ENCODE measurements at regions not wholly inside any gene's neighbourhood (a gene's known extent, or its start where the extent isn't known, plus 50 kb on each side); places are given as distances from the start of the nearest gene placed in this dataset.

DNA sequence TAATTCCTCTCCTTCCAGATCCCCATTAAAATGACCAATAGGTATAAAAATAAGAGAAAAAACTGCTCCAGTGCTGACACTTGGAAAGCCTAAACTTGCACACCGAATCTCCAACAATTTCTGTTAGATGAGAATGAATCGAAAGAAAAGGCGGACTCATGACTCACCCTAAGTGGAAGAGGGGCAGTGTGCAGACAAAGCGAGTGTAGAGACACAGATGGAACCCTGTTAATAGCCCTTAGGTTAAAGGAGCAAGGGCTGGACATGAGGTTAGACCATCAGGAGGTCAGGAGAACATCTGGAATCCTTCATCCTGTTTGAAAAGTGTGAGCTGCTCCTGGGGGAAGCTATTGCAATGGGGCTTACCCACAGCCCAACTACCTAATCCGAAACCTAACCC, 103.4 kb upstream of the GLI3 start:
- peaks cover 3% of the 10 kb centered on the region for H3K4me1 ChIP-seq (ENCODE audit: control insufficient read depth, insufficient read depth, low read length)

DNA sequence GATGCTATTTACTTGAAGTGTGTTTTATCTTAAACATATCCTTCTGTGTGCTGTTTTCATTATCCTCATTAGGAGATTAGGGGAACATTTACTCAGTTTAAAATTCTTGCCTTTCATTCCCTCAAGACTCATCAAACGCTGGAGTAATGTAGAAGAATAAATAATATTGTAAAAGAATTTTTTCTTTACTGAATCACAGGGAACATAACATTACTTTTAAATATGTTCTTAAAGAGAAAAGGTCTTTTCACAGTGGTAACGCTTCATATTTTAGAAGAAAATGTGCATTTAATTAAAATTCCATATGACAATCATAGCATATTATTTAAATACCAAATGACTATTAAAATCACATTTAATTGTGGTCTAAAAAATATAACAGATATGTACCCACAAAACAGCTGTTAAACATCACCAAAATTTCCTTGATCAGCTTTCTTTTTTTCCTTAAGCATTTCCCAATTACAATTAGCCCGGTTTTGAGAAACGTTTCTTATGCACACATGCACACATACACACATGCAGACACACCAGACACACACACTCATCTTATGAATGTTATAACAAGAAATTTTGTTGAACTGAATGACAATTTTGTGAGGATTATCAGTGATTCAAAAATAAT, 102.0 kb upstream of the GLI3 start:
- Histone ChIP-seq H3K27me3 (ENCODE audit: control insufficient read depth, insufficient read depth, low read length) (no peaks in the 10 kb centered on the region), H3K9me3 (ENCODE audit: control insufficient read depth, insufficient read depth, low read length) (no peaks in the 10 kb centered on the region), H3K36me3 (ENCODE audit: control insufficient read depth, insufficient read depth, low read length) (no peaks in the 10 kb centered on the region), H3K9ac (ENCODE audit: low read depth, low read length) (no peak overlapping the region), H3K4me3 (ENCODE audit: low read depth, low read length) (no peak overlapping the region), H3K4me1 (ENCODE audit: control insufficient read depth, insufficient read depth, low read length) (no peaks in the 10 kb centered on the region)

More for the DNA sequence above, 103.4 kb upstream of the GLI3 start:
- H3K4me3 ChIP-seq (ENCODE audit: low read depth, low read length), result no peak overlapping the region
- no peaks in the 10 kb centered on the region for H3K9me3 ChIP-seq (ENCODE audit: control insufficient read depth, insufficient read depth, low read length)
- no peak overlapping the region for H3K9ac ChIP-seq (ENCODE audit: low read depth, low read length)
- no peaks in the 10 kb centered on the region for H3K36me3 ChIP-seq (ENCODE audit: control insufficient read depth, insufficient read depth, low read length)
- H3K27me3 ChIP-seq (ENCODE audit: control insufficient read depth, insufficient read depth, low read length), result no peaks in the 10 kb centered on the region

DNA sequence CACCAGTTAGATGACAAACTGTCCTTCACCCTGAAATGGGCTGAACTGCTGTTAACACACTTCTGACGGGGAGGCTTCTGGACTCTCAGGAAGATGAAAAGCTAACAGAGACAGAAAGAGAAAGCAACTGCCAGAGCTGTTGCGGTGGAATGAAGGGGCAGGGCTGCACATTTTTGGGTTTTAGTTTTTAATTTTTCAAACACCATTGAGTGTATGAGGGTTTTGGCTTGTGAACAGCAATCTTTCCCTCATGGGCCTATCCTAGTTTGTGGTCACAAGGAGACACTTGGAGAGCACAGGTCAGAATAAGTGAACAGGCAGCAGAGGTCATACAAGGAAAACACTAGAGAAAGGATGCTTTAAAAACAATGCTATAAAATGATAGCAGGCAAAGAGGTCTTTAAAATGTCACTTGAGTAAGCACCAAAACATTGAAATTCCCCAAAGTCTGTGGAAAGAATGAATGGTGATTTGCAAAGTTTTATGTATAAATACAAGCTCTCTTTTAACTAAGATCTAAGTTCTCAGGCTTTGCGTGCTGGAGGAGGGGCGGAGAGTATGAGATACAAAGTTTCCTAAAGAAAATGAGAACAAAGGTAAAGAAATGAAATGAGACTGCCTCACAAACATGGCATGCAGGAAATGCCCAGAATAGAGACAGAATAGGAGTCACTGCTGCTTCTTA, 101.4 kb upstream of the GLI3 start:
- no peaks in the 10 kb centered on the region for H3K27me3 ChIP-seq (ENCODE audit: control insufficient read depth, insufficient read depth, low read length)
- no peak overlapping the region for H3K4me3 ChIP-seq (ENCODE audit: low read depth, low read length)
- H3K9me3 ChIP-seq (ENCODE audit: control insufficient read depth, insufficient read depth, low read length), result no peaks in the 10 kb centered on the region
- no peaks in the 10 kb centered on the region for H3K36me3 ChIP-seq (ENCODE audit: control insufficient read depth, insufficient read depth, low read length)
- H3K4me1 ChIP-seq (ENCODE audit: control insufficient read depth, insufficient read depth, low read length), result no peaks in the 10 kb centered on the region
- no peak overlapping the region for H3K9ac ChIP-seq (ENCODE audit: low read depth, low read length)

DNA sequence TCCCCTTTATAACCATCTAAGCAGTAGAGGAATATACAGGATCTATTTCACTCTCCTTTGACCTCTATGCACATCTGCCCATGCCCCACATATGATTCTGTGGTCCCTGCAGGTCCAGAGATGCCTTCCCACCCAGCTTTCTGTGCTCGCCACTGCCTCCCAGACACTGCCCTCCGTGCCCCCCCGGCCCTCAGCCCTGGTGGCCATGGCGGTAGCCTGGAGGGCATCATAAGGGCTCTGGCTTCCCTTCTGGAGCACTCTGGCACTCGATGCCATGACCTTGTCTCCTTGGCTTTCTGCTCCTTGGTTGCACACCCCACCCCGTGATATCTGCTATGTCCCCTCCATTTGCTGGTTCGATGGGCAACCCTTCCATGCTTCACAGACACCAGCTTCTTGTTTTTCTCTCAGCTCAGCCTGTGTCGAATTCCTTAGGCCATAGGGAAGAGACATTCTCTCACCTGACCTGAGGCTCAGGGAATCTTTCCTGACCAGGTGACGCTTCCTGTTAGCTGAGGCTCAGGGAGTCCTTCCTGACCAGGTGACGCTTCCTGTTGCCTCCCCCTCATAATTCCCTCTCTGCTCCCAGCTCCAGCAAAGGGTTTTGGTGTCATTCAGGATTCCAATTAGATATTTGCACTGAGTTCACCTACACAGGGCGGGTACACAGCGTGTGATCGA, 100.4 kb upstream of the GLI3 start:
- Histone ChIP-seq H3K9me3 (ENCODE audit: control insufficient read depth, insufficient read depth, low read length) (no peaks in the 10 kb centered on the region), H3K27me3 (ENCODE audit: control insufficient read depth, insufficient read depth, low read length) (no peaks in the 10 kb centered on the region), H3K9ac (ENCODE audit: low read depth, low read length) (no peak overlapping the region), H3K4me3 (ENCODE audit: low read depth, low read length) (no peak overlapping the region), H3K4me1 (ENCODE audit: control insufficient read depth, insufficient read depth, low read length) (no peaks in the 10 kb centered on the region), H3K36me3 (ENCODE audit: control insufficient read depth, insufficient read depth, low read length) (no peaks in the 10 kb centered on the region)

DNA sequence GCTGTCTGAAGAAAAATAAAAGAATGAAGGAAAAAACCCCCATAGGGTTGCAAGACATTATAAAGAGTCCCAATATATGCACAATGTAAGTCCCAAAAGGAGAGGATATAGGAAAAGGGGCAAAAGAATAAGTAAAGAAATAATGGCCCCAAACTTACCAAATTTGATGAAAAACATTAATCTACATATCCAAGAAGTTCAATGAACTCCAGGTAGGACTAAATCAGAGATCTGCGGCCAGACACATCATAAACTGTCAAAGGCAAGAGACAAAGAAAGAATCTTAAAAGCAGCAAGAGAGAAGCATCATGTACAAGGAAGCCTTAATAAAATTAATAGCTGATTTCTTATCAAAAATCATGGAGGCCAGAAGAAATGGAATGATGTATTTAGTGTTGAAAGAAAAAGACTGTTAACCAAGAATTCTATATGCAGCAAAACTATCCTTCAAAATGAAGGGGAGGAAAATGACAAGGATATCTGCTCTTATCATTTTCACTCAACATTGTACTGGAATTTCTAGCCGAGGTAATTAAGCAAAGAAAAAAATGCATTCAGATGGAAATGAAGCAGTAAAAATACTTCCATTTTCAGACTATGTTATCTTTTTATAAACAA, 95.7 kb upstream of the GLI3 start:
- no peaks in the 10 kb centered on the region for H3K9me3 ChIP-seq (ENCODE audit: control insufficient read depth, insufficient read depth, low read length)

DNA sequence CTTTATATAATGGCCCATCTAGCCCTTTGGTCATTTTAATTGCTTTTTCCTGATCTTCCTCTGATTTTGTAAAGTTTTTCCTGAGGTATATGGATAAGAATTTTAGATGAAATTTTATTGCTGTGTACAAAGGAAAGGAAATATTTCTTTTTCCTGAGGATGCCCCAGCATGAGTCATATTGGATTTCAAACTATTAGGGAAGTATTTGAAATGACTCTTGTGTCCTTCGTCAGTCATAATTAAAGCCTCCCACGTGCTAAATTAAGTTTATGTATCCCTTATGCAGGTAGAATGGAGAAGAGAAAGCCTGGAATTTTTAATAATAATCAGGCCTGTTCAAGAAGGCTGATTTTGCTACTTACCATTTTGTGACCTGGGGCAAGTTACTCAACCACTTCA, 82.6 kb upstream of the GLI3 start:
- Histone ChIP-seq H3K9ac (ENCODE audit: low read depth, low read length) (no peak overlapping the region), H3K27me3 (ENCODE audit: control insufficient read depth, insufficient read depth, low read length) (no peaks in the 10 kb centered on the region), H3K4me3 (ENCODE audit: low read depth, low read length) (no peak overlapping the region), H3K36me3 (ENCODE audit: control insufficient read depth, insufficient read depth, low read length) (no peaks in the 10 kb centered on the region), H3K9me3 (ENCODE audit: control insufficient read depth, insufficient read depth, low read length) (no peaks in the 10 kb centered on the region), H3K4me1 (ENCODE audit: control insufficient read depth, insufficient read depth, low read length) (no peaks in the 10 kb centered on the region)

More for the DNA sequence above, 95.7 kb upstream of the GLI3 start:
- Histone ChIP-seq H3K4me1 (ENCODE audit: control insufficient read depth, insufficient read depth, low read length) (no peaks in the 10 kb centered on the region), H3K36me3 (ENCODE audit: control insufficient read depth, insufficient read depth, low read length) (no peaks in the 10 kb centered on the region), H3K27me3 (ENCODE audit: control insufficient read depth, insufficient read depth, low read length) (no peaks in the 10 kb centered on the region), H3K4me3 (ENCODE audit: low read depth, low read length) (no peak overlapping the region), H3K9ac (ENCODE audit: low read depth, low read length) (no peak overlapping the region)

DNA sequence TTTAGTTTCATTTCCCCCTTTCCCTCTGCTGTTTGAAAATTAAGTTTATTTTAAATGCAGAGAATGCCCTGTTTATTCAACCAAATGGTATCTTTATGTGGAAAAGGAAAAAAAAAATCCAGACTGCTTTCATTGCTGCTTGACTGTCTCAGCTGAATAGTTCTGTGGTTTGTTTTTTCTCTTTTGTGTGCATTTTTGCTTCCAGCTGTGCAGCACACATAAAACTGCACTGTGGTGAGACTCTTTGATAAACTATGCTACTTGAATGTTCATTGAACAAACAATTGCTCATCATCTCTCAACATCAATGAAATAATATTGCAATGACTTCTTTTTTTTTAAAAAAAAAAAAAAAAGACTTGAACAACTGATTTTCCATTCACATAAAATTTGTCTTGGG, 78.6 kb upstream of the GLI3 start:
- Histone ChIP-seq H3K36me3 (ENCODE audit: control insufficient read depth, insufficient read depth, low read length) (no peaks in the 10 kb centered on the region), H3K9ac (ENCODE audit: low read depth, low read length) (no peak overlapping the region), H3K4me3 (ENCODE audit: low read depth, low read length) (no peak overlapping the region), H3K27me3 (ENCODE audit: control insufficient read depth, insufficient read depth, low read length) (no peaks in the 10 kb centered on the region), H3K9me3 (ENCODE audit: control insufficient read depth, insufficient read depth, low read length) (no peaks in the 10 kb centered on the region), H3K4me1 (ENCODE audit: control insufficient read depth, insufficient read depth, low read length) (no peaks in the 10 kb centered on the region)

DNA sequence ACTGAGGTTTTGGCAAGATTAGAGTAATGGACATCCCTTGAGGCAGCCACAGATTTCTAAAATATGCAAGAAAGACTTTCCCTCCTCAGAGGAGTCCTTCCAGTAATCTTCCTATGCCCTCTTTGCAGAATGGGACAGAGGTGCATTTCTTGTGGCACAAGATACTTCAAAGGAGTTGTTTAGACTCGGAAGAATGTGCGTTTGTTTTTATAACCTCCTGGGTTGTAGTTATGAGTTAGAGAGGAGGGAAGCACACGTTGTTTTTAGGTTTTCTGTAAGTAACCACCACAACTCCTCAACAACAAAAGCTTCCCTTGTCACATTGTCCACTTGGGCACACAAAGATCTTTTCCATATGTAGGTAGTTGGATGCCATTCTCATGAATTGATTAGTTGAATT, 78.1 kb upstream of the GLI3 start:
- H3K27me3 ChIP-seq (ENCODE audit: control insufficient read depth, insufficient read depth, low read length), result no peaks in the 10 kb centered on the region
- no peaks in the 10 kb centered on the region for H3K36me3 ChIP-seq (ENCODE audit: control insufficient read depth, insufficient read depth, low read length)
- no peaks in the 10 kb centered on the region for H3K4me1 ChIP-seq (ENCODE audit: control insufficient read depth, insufficient read depth, low read length)
- no peak overlapping the region for H3K9ac ChIP-seq (ENCODE audit: low read depth, low read length)
- no peak overlapping the region for H3K4me3 ChIP-seq (ENCODE audit: low read depth, low read length)
- no peaks in the 10 kb centered on the region for H3K9me3 ChIP-seq (ENCODE audit: control insufficient read depth, insufficient read depth, low read length)

DNA sequence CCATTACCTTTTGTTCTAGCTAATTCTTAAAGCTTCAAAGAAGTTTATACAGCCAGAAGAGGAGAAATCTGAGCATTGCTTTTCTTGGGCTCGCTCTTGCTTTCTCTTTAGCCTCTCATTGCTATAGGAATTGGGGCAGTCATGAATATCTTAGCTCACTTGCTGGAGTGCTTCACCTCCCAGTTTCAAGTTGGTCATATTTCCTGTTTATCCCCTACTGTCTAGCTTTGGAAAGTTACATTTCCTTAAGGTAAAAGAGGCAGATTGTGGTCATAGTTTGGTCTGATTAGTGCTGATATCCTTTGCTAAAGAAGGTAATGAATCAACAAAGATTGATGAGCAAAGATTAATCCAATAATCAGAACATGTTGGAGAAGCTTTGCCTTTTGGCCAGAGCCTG, 77.7 kb upstream of the GLI3 start:
- H3K4me3 ChIP-seq (ENCODE audit: low read depth, low read length), result no peak overlapping the region

DNA sequence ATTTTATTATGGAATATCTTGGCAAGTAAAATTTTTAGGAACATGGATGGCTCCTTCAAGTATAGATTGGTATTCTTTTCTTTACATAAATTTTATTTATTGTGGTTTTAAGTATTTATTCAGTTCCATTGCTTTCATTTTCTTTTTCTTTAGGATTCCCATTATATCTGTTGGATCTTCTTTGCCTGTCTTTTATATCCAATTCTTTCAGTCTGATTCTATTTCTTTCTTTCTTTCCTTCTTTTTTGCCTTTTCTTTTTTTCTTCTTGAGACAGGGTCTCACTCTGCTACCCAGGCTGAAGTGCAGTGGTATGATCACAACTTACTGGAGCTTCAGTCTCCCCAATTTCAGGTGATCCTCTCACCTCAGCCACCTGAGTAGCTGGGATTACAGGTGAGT, 74.2 kb upstream of the GLI3 start:
- H3K27me3 ChIP-seq (ENCODE audit: control insufficient read depth, insufficient read depth, low read length), result no peaks in the 10 kb centered on the region
- no peaks in the 10 kb centered on the region for H3K36me3 ChIP-seq (ENCODE audit: control insufficient read depth, insufficient read depth, low read length)
- no peaks in the 10 kb centered on the region for H3K9me3 ChIP-seq (ENCODE audit: control insufficient read depth, insufficient read depth, low read length)
- H3K4me3 ChIP-seq (ENCODE audit: low read depth, low read length), result no peak overlapping the region
- H3K4me1 ChIP-seq (ENCODE audit: control insufficient read depth, insufficient read depth, low read length), result no peaks in the 10 kb centered on the region
- H3K9ac ChIP-seq (ENCODE audit: low read depth, low read length), result no peak overlapping the region

More for the DNA sequence above, 77.7 kb upstream of the GLI3 start:
- H3K36me3 ChIP-seq (ENCODE audit: control insufficient read depth, insufficient read depth, low read length), result no peaks in the 10 kb centered on the region
- H3K9ac ChIP-seq (ENCODE audit: low read depth, low read length), result no peak overlapping the region
- H3K9me3 ChIP-seq (ENCODE audit: control insufficient read depth, insufficient read depth, low read length), result no peaks in the 10 kb centered on the region
- H3K27me3 ChIP-seq (ENCODE audit: control insufficient read depth, insufficient read depth, low read length), result no peaks in the 10 kb centered on the region
- H3K4me1 ChIP-seq (ENCODE audit: control insufficient read depth, insufficient read depth, low read length), result no peaks in the 10 kb centered on the region

DNA sequence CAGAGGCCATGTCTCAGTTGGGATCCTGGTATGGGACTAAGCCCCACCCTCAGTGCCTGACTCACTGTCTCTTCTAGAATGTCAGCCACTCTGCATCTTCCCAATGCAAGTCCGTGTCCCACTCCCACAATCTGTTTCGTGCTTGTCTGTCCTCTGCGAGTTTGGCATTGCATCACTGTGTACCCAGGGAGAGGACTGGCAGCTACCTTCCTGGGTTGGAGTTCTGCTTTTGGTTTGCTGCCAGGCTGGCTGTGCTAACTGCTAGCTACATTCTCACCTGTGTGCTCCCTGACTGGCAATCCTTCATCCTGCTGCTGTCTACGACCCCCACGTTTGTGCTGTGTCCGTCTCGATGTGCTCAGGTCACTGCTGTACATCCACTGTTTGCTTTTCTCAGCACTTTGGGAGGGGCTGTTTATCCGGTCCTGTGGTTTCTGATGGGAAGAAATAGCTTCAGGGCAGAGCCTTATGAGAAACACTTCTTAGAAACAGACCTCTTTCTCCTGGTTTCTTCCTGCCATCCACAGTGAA, 56.0 kb upstream of the GLI3 start:
- Histone ChIP-seq H3K4me1 (ENCODE audit: control insufficient read depth, insufficient read depth, low read length) (no peaks in the 10 kb centered on the region), H3K9ac (ENCODE audit: low read depth, low read length) (no peak overlapping the region), H3K36me3 (ENCODE audit: control insufficient read depth, insufficient read depth, low read length) (no peaks in the 10 kb centered on the region), H3K9me3 (ENCODE audit: control insufficient read depth, insufficient read depth, low read length) (no peaks in the 10 kb centered on the region), H3K27me3 (ENCODE audit: control insufficient read depth, insufficient read depth, low read length) (no peaks in the 10 kb centered on the region), H3K4me3 (ENCODE audit: low read depth, low read length) (no peak overlapping the region)
